Suprapubic skin (tissue), 4 donors: ENCODE measurements at regions not wholly inside any gene's neighbourhood (a gene's known extent, or its start where the extent isn't known, plus 50 kb on each side); places are given as distances from the start of the nearest gene placed in this dataset.

Source experiments
- CTCF ChIP-seq, 2 donors: fragments of 200-600 bp in 1 of 2; fragments of 450-650 bp in 1 of 2; sonication (generic) in 1 of 2; IDR thresholded peaks; one replicate each; pipeline ENCODE4 v1.5.1; 2016 to 2019; ENCODE audit warnings: antibody characterized with exemption in 2 of 2, mild to moderate bottlenecking in 1 of 2, moderate library complexity in 1 of 2
- EP300 ChIP-seq: sonication (generic); formaldehyde crosslinking; IDR thresholded peaks from one replicate; pipeline ENCODE4 v1.6.1; 2017; ENCODE audit warnings: antibody characterized with exemption
- POLR2A ChIP-seq, 2 donors: fragments of 450-650 bp; IDR thresholded peaks; one replicate each; pipeline ENCODE4 v1.6.1; 2017; ENCODE audit warnings: antibody characterized with exemption in 2 of 2, mild to moderate bottlenecking in 2 of 2, moderate library complexity in 2 of 2
- POLR2AphosphoS5 ChIP-seq, 3 donors: sonication (generic); formaldehyde crosslinking; IDR thresholded peaks; one replicate each; pipeline ENCODE4 v1.6.1; 2017; ENCODE audit warnings: antibody characterized with exemption in 3 of 3

DNA sequence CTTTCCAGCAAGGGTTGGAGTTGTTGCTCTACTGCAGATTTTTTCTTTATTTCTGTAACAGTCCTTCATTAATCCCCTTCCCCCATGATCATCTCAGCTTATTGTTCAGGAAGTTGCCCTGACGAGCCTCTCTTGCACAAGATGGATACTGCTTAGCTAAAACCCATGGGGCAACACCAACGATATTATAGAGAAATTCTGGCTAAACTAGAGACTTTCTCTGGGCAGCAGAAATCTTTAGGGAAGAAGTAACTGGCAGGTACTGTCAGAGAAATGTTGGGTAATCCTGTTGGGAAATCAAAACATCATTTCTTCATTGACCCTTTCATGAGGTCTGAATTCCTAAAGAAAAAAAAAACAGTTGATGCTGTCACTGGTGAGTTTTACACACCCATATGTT is 921.3 kb downstream of the NLGN4X start:
- TF ChIP-seq CTCF (IDR thresholded peaks at IDR 0.05) (no peak), POLR2AphosphoS5 (IDR thresholded peaks at IDR 0.05) (no peak), EP300 (no peak), POLR2A (IDR thresholded peaks at IDR 0.05) (no peak)
